GM12878 (cell line): ENCODE measurements at regions not wholly inside any gene's neighbourhood (a gene's known extent, or its start where the extent isn't known, plus 50 kb on each side); places are given as distances from the start of the nearest gene placed in this dataset.

Experiments
- ATAC-seq: fragments of 200-7000 bp; cut with Tn5 transposase; 3 replicates; pipeline ENCODE4 v1.9.1; 2020; ENCODE audit warnings: mild to moderate bottlenecking, moderate library complexity
- BruUV-seq: library from RNA; stranded (reverse); fragments of 400-500 nt; replicated peaks from 2 replicates; lab custom pipeline; 2021; lab: Mats Ljungman, UMichigan
- CTCF ChIA-PET: fragments of 300-600 bp; sonication (Branson Sonifier 250); formaldehyde crosslinking; extraction: SDS; loops from one replicate; lab custom pipeline; 2021; ENCODE audit warnings: inconsistent platforms; lab: Yijun Ruan, JAX
- POLR2A ChIA-PET: fragments of 350-600 bp; formaldehyde crosslinking; extraction: SDS; loops from one replicate; lab custom pipeline; 2021; ENCODE audit warnings: inconsistent platforms; lab: Charles Lee
- RAD21 ChIA-PET: fragments of 300-600 bp; sonication (Branson Sonifier 250); formaldehyde crosslinking; loops from one replicate; lab custom pipeline; 2023; ENCODE audit warnings: antibody characterized with exemption; ENCODE audit not compliant: unreplicated experiment; lab: Charles Lee
- SMC1A ChIA-PET: fragments of 300-600 bp; sonication (Branson Sonifier 250); formaldehyde crosslinking; loops from one replicate; lab custom pipeline; 2023; ENCODE audit not compliant: unreplicated experiment, uncharacterized antibody; lab: Charles Lee
- DNase-seq: peaks from one replicate; pipeline ENCODE4 v3.0.0-alpha.2; 2011; ENCODE audit warnings: low read depth, low spot score
- FAIRE-seq: peaks from 3 replicates; lab custom pipeline; 2011; peaks lifted over from hg19 to GRCh38; lab: Jason Lieb, UNC
- H2AFZ ChIP-seq: 2 replicates; pipeline ENCODE4 v1.6.0; 2011; ENCODE audit warnings: low read depth, low read length, control low read depth; ENCODE audit not compliant: control insufficient read depth
- H3K27ac ChIP-seq: 2 replicates; pipeline ENCODE4 v1.5.1; 2011; ENCODE audit warnings: control low read depth; ENCODE audit not compliant: control insufficient read depth, insufficient read depth
- H3K27me3 ChIP-seq, 2 experiments: replicated peaks in 1 of 2; 2 replicates each; pipeline versions ENCODE4 v1.6.0 to v1.6.1; 2011; ENCODE audit warnings: low read length in 1 of 2; ENCODE audit not compliant: control insufficient read depth in 2 of 2, insufficient read depth in 2 of 2
- H3K36me3 ChIP-seq, 2 experiments: 2 replicates each; pipeline ENCODE4 v1.5.1; 2011; ENCODE audit warnings: low read length in 1 of 2; ENCODE audit not compliant: control insufficient read depth in 2 of 2, insufficient read depth in 2 of 2
- H3K4me1 ChIP-seq: 2 replicates; pipeline ENCODE4 v1.6.1; 2011; ENCODE audit warnings: mild to moderate bottlenecking, low read length, moderate library complexity, mixed read lengths; ENCODE audit not compliant: control insufficient read depth, insufficient read depth
- H3K4me2 ChIP-seq: 2 replicates; pipeline ENCODE4 v1.6.0; 2011; ENCODE audit warnings: control low read depth; ENCODE audit not compliant: control insufficient read depth, insufficient read depth
- H3K4me3 ChIP-seq: fragments of 200-600 bp; sonication (generic); 2 replicates; pipeline ENCODE4 v1.5.1; 2016
- H3K79me2 ChIP-seq: 2 replicates; pipeline ENCODE4 v1.6.0; 2011; ENCODE audit warnings: low read length; ENCODE audit not compliant: control insufficient read depth, insufficient read depth
- H3K9ac ChIP-seq: 2 replicates; pipeline ENCODE4 v1.8.0; 2011; ENCODE audit warnings: low read length, control low read depth, mixed read lengths; ENCODE audit not compliant: control insufficient read depth, insufficient read depth
- H3K9me3 ChIP-seq: replicated peaks from 3 replicates; pipeline ENCODE4 v1.5.1; 2011; ENCODE audit warnings: mild to moderate bottlenecking, low read length; ENCODE audit not compliant: control insufficient read depth, insufficient read depth
- H4K20me1 ChIP-seq: 2 replicates; pipeline ENCODE4 v1.6.0; 2011; ENCODE audit not compliant: control insufficient read depth, insufficient read depth
- HDAC2 ChIP-seq: fragments of 200-600 bp; sonication (generic); IDR thresholded peaks from 2 replicates; pipeline ENCODE4 v1.6.1; 2017
- IKZF1 ChIP-seq: fragments of 450-650 bp; conservative IDR thresholded peaks from 2 replicates; pipeline ENCODE4 v1.6.1; 2017; ENCODE audit warnings: antibody characterized with exemption, mild to moderate bottlenecking
- NBN ChIP-seq: fragments of 450-650 bp; IDR thresholded peaks from 2 replicates; pipeline ENCODE4 v1.6.1; 2016
- TBL1XR1 ChIP-seq: IDR thresholded peaks from 2 replicates; pipeline ENCODE4 v1.6.1; 2012; ENCODE audit warnings: low read depth, low read length, improper control_type of control experiment
- WRNIP1 ChIP-seq: IDR thresholded peaks from 2 replicates; pipeline ENCODE4 v1.6.1; 2011; ENCODE audit warnings: low read depth, low read length, improper control_type of control experiment, borderline replicate concordance
- WGBS: methylation state at CpG from one replicate; pipeline ENCODE4 v1.1.6; 2016; ENCODE audit warnings: low lambda C conversion rate; ENCODE audit not compliant: insufficient replicate concordance, insufficient coverage; ENCODE audit errors: missing lambda C conversion rate; 5-methylcytosine and 5-hydroxymethylcytosine counted together
- in situ Hi-C: fragments of 300-500 bp; cut with MboI; formaldehyde crosslinking; loops from 9 replicates; pipeline ENCODE4 v1.14.3; 2018; ENCODE audit warnings: mixed read lengths
- intact Hi-C: fragments of 100-400 bp; cut with micrococcal nuclease; formaldehyde crosslinking; loops from one replicate; pipeline ENCODE4 v1.14.2; 2022; ENCODE audit not compliant: unreplicated experiment
- TF ChIP-seq, protein P1 (sequence below): IDR thresholded peaks from 2 replicates; pipeline ENCODE4 v1.6.1; 2011; ENCODE audit warnings: borderline replicate concordance, low read depth, mild to moderate bottlenecking, moderate library complexity, mixed read lengths, low read length; ENCODE audit not compliant: insufficient read depth; ENCODE audit errors: extremely low read length
- TF ChIP-seq, protein P2 (sequence below), 3 experiments: IDR thresholded peaks in 2 of 3; conservative IDR thresholded peaks in 1 of 3; 2 replicates each; pipeline ENCODE4 v1.5.1; 2011; ENCODE audit warnings: low read depth in 3 of 3, low read length in 3 of 3, mild to moderate bottlenecking in 3 of 3, control low read depth in 2 of 3, moderate library complexity in 2 of 3, inconsistent platforms in 1 of 3, mixed read lengths in 1 of 3; ENCODE audit not compliant: control insufficient read depth in 2 of 3, insufficient read depth in 1 of 3; ENCODE audit errors: extremely low read depth in 1 of 3
- TF ChIP-seq, protein P3 (sequence below): IDR thresholded peaks from 2 replicates; pipeline ENCODE4 v1.6.1; 2011; ENCODE audit warnings: low read depth, low read length, improper control_type of control experiment, borderline replicate concordance
- TF ChIP-seq, protein P4 (sequence below): IDR thresholded peaks from 2 replicates; pipeline ENCODE4 v1.6.1; 2012; ENCODE audit warnings: low read length, inconsistent platforms

DNA sequence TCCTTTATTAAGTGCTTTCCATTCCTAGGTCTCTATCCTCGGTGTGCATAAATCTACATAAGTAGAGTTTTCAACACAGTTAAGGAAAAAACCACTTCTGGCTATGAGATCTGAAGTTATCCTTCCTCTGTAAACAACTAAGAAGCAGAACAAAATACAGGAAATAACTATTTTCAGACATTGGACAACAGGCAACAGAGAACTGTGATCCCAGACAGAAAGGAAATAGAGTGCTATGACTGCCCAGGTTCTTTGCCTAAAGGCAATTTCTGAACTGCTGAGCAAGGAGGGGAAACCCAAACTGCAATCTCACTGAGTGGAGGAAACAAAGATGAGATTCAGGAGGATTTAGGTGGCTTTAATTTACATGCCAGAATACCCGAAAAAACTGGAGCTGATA is 285.4 kb downstream of the SNX13 start:
- SMC1A ChIA-PET, result no interaction called here
- WGBS, result 2% methylated on average over 2 of the region's 2 CpGs
- CTCF ChIA-PET, result no interaction called here

More for the DNA sequence above, 285.4 kb downstream of the SNX13 start:
- Histone ChIP-seq H3K27ac (no peak overlapping the region), H3K27me3 (no peaks in the 10 kb centered on the region), H3K79me2 (no peaks in the 10 kb centered on the region), H3K4me1 (no peaks in the 10 kb centered on the region), H3K4me2 (no peak overlapping the region), H3K36me3 (no peaks in the 10 kb centered on the region), H2AFZ (no peak overlapping the region), H3K9ac (no peak overlapping the region), H4K20me1 (no peaks in the 10 kb centered on the region), H3K4me3 (no peak overlapping the region), H3K9me3 (no peaks in the 10 kb centered on the region)
- BruUV-seq, result no TSS peak
- ATAC-seq (no peak), FAIRE-seq (no peak), DNase-seq (no peak)
- ChIA-PET POLR2A (no interaction called here), RAD21 (interaction anchor here (0.6 kb wide), 1 partner anchor 110 kb away, joined by 5 read pairs; no protein-coding TSS in a partner anchor)
- TF ChIP-seq TBL1XR1, result no peak
- TF ChIP-seq, protein P1, sequence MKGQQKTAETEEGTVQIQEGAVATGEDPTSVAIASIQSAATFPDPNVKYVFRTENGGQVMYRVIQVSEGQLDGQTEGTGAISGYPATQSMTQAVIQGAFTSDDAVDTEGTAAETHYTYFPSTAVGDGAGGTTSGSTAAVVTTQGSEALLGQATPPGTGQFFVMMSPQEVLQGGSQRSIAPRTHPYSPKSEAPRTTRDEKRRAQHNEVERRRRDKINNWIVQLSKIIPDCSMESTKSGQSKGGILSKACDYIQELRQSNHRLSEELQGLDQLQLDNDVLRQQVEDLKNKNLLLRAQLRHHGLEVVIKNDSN, result no peak
- TF ChIP-seq, protein P2, sequence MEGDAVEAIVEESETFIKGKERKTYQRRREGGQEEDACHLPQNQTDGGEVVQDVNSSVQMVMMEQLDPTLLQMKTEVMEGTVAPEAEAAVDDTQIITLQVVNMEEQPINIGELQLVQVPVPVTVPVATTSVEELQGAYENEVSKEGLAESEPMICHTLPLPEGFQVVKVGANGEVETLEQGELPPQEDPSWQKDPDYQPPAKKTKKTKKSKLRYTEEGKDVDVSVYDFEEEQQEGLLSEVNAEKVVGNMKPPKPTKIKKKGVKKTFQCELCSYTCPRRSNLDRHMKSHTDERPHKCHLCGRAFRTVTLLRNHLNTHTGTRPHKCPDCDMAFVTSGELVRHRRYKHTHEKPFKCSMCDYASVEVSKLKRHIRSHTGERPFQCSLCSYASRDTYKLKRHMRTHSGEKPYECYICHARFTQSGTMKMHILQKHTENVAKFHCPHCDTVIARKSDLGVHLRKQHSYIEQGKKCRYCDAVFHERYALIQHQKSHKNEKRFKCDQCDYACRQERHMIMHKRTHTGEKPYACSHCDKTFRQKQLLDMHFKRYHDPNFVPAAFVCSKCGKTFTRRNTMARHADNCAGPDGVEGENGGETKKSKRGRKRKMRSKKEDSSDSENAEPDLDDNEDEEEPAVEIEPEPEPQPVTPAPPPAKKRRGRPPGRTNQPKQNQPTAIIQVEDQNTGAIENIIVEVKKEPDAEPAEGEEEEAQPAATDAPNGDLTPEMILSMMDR (IDR thresholded peaks at IDR 0.05 in 2 of 3, conservative IDR thresholded peaks at IDR 0.05 in 1 of 3; ENCODE audit: control insufficient read depth in 2 of 3, extremely low read depth in 1 of 3, insufficient read depth in 1 of 3, low read depth in 3 of 3, low read length in 3 of 3), result no peak
- no peak for TF ChIP-seq NBN
- no peak for TF ChIP-seq WRNIP1
- TF ChIP-seq, protein P3, sequence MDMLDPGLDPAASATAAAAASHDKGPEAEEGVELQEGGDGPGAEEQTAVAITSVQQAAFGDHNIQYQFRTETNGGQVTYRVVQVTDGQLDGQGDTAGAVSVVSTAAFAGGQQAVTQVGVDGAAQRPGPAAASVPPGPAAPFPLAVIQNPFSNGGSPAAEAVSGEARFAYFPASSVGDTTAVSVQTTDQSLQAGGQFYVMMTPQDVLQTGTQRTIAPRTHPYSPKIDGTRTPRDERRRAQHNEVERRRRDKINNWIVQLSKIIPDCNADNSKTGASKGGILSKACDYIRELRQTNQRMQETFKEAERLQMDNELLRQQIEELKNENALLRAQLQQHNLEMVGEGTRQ, result no peak
- no peak for TF ChIP-seq IKZF1
- TF ChIP-seq, protein P4, sequence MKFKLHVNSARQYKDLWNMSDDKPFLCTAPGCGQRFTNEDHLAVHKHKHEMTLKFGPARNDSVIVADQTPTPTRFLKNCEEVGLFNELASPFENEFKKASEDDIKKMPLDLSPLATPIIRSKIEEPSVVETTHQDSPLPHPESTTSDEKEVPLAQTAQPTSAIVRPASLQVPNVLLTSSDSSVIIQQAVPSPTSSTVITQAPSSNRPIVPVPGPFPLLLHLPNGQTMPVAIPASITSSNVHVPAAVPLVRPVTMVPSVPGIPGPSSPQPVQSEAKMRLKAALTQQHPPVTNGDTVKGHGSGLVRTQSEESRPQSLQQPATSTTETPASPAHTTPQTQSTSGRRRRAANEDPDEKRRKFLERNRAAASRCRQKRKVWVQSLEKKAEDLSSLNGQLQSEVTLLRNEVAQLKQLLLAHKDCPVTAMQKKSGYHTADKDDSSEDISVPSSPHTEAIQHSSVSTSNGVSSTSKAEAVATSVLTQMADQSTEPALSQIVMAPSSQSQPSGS, result no peak
- TF ChIP-seq HDAC2, result no peak
- in situ Hi-C loops (no loop called here), intact Hi-C loops (no loop called here)
